Left renal cortex interstitium (tissue), 4 donors: ENCODE measurements at regions not wholly inside any gene's neighbourhood (a gene's known extent, or its start where the extent isn't known, plus 50 kb on each side); places are given as distances from the start of the nearest gene placed in this dataset.

Experiments used
- DNase-seq, 4 donors: peaks; one replicate each; pipeline ENCODE4 v3.0.0-alpha.2; 2013; ENCODE audit warnings: low read depth in 4 of 4, low spot score in 2 of 4, missing footprints in 1 of 4

DNA sequence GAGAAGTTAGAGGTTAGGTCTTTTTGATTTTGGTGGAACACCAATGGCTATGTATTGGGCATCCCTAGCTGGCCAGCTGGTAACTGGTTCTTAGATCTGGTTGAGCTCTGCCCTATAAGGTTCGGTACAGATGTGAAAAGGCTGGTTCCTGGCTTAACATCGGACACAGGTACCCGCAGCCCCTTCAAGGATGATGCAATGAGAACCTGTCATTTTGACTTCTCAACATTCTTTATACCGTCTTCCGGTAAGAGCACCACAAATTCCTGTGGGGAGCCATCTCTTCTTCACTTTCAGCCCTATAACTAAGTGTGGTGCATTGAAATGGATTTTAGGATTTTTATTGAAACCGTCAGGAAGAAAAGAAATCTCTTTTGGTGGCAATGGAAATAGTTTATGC lies 222.8 kb downstream of the ADAMTS9 start:
- DNase-seq, result no peak

DNA sequence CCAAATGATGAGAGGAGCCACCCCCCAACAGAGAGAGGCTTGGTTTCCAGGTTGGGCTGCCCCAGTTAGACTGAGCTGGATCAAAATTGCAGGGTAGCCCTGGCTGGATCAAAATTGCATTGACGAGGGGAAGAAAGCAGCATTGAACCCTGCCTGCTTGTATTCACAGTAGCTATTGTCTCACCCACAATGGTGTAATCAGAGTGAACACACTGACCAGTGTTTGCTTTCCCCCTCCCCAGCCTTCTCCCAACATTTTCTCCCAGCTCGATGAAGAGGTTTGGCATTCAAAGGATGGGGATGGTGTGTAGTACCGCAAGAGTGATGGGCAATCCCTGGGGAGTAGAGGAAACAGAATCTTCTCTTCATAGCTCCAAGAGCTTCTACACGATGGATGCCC lies 223.8 kb downstream of the ADAMTS9 start:
- no peak for DNase-seq

GRCh38 chr3:64462203-64462602 lies 225.6 kb downstream of the ADAMTS9 start:
- no peak for DNase-seq

DNA sequence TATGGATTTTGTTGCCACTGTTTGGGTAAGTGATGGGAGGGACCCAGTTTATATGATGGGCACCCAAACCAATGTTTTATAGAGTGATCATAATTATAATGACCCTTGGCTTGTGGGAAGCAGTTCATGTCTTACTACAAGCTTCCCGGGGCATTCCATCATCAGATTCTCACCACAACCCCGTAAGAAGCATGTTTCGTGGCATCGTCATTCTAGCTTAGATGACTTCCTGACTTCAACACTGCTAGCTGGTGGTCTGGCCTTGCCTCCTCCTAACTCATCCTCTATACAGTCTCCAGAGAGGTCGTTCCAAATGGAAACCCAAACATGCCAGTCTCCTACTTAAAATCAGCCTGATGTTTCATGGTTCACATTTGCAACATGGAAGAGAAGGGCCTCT lies 226.9 kb downstream of the ADAMTS9 start:
- no peak for DNase-seq

- DNase-seq, result no peak
Measured at GRCh38 chr3:64460141-64460730, 227.6 kb downstream of the ADAMTS9 start.

DNA sequence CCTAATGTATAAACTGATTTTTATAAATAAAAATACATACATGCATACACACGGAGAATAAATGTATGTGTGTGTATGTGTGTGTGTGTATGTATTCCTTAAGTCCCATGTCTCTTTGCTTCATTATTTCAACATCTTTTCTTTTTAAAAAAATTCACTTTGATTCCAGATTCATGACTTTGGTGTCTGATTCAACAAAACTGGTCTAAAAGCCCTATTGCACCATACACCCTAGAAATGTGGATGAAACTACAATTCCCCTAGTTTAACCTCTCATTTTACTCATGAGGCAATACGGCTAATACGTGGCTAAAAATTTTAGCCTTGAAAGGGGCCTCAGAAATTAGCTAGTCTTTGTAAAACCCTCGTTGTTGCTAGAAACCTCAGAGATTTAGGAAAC lies 228.1 kb downstream of the ADAMTS9 start:
- DNase-seq, result no peak

- DNase-seq, result no peak
Measured at GRCh38 chr3:64457811-64458210, 230.0 kb downstream of the ADAMTS9 start.

DNA sequence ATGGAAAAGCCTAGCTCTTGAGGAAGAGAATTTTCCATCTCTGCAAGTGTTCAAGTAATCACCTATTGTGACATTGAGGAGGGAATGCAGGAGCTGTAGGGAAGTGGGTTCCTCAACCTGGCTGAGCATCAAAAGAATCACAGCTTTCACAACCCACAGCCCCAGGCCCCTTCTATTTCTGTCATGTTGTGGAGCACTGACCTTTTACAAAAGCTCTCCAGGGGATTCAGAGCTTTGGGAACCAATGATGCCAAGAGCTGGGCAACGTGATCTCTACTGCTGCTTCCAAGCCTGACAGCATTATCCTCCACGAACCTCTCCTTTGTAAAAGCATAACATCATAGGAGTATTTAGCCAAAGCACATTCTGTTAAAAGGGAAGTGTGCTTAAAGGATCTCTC lies 231.1 kb downstream of the ADAMTS9 start:
- no peak for DNase-seq

DNA sequence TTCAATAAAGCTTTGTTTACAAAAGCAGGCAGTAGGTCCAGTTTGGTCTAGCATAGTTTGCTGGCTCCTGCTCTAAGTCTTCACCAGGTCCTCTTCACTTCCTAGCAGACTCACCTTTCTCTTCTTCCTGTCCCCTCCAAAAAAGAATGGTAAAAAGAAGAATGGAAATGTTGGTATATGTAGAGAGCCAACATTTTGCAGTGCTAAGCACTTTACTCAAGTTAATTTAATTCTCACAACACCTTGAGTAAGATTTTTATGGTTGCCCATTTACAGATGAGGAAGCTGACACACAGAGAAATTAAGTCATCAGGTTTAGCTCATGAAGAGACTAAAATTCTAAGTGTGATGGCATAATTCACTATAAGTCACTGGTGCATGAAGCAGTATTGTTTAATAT lies 230.1 kb upstream of the PRICKLE2 start:
- DNase-seq, result no peak

DNA sequence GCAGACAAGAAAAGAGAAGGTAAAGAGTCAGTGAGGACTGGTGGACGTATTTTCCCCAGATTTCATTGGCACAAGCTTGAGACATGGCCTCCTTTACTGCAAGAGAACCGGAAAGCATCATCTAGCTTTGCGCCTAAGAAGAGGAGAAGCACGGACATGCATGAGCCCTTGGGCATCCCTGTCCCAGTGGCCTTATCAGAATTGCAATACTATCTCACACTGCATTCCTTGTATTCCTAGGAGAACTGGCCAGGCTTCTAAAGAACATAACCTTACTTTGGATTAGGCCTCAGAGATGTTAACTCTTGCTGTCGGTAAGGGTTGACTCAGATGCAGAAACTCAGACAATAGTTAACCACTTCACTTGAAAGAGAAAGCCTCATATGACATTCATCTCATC lies 229.5 kb upstream of the PRICKLE2 start:
- DNase-seq, result no peak

DNA sequence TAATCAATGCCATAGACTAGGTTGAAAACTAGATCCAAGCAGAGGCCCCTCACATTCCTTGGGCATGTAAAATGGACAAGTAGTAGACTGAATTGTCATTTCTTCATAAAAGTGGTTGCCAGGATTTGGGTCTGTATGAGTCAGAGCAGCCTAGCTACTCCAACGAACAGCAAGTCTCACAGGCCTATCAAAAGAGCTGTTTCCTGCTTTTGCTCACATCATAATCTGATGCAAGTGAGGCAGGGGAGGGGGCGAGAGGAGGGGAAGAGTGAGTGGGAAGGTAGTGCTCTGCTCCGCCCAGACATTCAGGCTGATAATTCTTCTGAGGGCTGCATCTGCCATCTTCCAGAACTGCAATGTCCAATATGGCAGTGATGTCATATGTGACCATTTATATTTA lies 228.9 kb upstream of the PRICKLE2 start:
- DNase-seq, result no peak

GRCh38 chr3:64451283-64452012 lies 226.2 kb upstream of the PRICKLE2 start:
- DNase-seq, result no peak

- DNase-seq, result no peak
Measured at GRCh38 chr3:64450396-64450956, 225.2 kb upstream of the PRICKLE2 start.

- DNase-seq, result no peak
Measured at GRCh38 chr3:64449026-64449425, 223.8 kb upstream of the PRICKLE2 start.

GRCh38 chr3:64445944-64446300 lies 220.7 kb upstream of the PRICKLE2 start:
- no peak for DNase-seq

GRCh38 chr3:64445109-64445943 lies 220.1 kb upstream of the PRICKLE2 start:
- DNase-seq, result peak in 2 of 4 donors; percentile 68 to 71

GRCh38 chr3:64444490-64445108 lies 219.3 kb upstream of the PRICKLE2 start:
- DNase-seq, result no peak

DNA sequence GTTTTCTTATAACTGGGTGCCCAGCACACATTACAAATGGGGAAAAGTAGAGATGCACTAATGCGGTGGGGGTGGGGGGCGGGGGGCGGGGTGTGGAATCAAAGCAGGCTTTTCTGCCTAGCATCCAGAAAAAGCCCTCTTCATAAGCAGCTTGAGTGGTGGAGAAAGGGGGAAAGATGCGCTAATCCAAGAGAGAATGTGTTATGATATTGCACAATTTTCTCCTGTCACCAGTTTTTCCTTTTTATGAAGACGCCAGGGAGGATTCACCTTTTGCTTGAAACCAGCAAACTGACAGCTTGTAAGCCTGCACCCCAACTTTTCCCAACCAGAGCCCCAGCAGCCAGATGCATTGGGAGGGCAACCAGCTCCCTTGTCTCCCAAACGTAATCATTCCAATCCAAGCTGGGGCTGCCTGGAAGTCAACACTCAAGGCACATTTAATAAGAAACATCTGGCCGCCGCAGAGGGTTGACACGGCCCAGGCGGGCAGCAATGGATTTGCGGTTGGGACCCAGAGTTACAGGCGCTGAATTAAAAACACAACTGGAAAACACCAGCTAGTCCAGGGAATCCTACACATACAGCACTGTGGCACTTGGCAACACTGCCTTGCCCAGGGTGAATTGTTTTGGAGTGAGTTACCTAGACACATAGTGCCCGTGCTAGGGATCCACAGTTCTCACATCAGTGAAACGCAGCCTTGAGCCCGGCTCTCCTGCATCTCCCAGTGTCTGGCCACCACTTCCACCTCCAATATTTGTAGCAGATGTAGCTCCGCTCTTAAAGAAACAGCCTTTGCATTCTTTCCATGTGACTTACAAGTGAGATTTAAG lies 218.5 kb upstream of the PRICKLE2 start:
- DNase-seq, result no peak

- no peak for DNase-seq
Measured at GRCh38 chr3:64441861-64442260, 216.6 kb upstream of the PRICKLE2 start.

DNA sequence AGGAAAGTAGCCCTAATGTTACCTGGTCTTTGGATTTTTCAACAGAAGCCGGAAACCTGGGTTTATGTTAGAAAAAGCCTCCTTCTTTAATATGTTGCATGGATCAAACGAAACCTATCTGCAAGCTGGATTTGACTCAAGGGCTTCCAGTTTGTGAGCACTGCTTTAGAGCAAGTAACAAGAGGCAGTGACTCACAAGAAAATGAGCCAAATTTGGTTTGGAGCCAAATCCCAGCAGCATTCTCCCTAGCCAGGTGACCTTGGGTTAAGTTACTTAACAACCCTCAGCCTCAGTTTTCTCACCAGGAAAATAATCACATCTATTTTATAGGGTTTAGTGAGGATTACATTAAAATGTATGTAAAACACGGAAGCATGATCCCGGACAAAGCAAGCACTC lies 215.2 kb upstream of the PRICKLE2 start:
- DNase-seq, result no peak
